Smooth muscle cell (in vitro differentiated cells): ENCODE measurements at regions not wholly inside any gene's neighbourhood (a gene's known extent, or its start where the extent isn't known, plus 50 kb on each side); places are given as distances from the start of the nearest gene placed in this dataset.
"Not testable (repeated sequence)": the region's sequence is repeated elsewhere in the genome, so short reads cannot be mapped to it uniquely, and the experiment has no call there.

Source experiments
- DNase-seq: peaks from one replicate; lab custom pipeline; 2025; ENCODE audit not compliant: unreplicated experiment; lab: John Stamatoyannopoulos, UW
- H2AFZ ChIP-seq: fragments of 200-600 bp; sonication (generic); 2 replicates; pipeline ENCODE4 v1.6.0; 2016; ENCODE audit warnings: antibody characterized with exemption, low read depth, mild to moderate bottlenecking
- H3F3A ChIP-seq: fragments of 200-600 bp; sonication (generic); 2 replicates; pipeline ENCODE4 v1.6.0; 2017; ENCODE audit warnings: antibody characterized with exemption, low read depth
- H3K27ac ChIP-seq: fragments of 200-600 bp; sonication (generic); 2 replicates; pipeline ENCODE4 v1.5.1; 2016; ENCODE audit warnings: low read depth, mild to moderate bottlenecking
- H3K27me3 ChIP-seq: fragments of 200-600 bp; sonication (generic); 2 replicates; pipeline ENCODE4 v1.6.1; 2016; ENCODE audit warnings: low read depth, mild to moderate bottlenecking
- H3K36me3 ChIP-seq: fragments of 200-600 bp; sonication (generic); 2 replicates; pipeline ENCODE4 v1.5.1; 2016; ENCODE audit warnings: low read depth
- H3K4me1 ChIP-seq: fragments of 200-600 bp; sonication (generic); 2 replicates; pipeline ENCODE4 v1.5.1; 2016; ENCODE audit warnings: low read depth
- H3K4me2 ChIP-seq: fragments of 200-600 bp; sonication (generic); 2 replicates; pipeline ENCODE4 v1.6.0; 2016; ENCODE audit warnings: mild to moderate bottlenecking
- H3K4me3 ChIP-seq: fragments of 200-600 bp; sonication (generic); 2 replicates; pipeline ENCODE4 v1.5.1; 2016; ENCODE audit warnings: mild to moderate bottlenecking
- H3K79me2 ChIP-seq: fragments of 200-600 bp; sonication (generic); 2 replicates; pipeline ENCODE4 v1.6.0; 2016; ENCODE audit warnings: low read depth, mild to moderate bottlenecking
- H3K9ac ChIP-seq: fragments of 200-600 bp; sonication (generic); 2 replicates; pipeline ENCODE4 v1.6.0; 2016; ENCODE audit warnings: low read depth
- H3K9me3 ChIP-seq: fragments of 200-600 bp; sonication (generic); replicated peaks from 2 replicates; pipeline ENCODE4 v1.5.1; 2016; ENCODE audit warnings: low read depth
- H4K20me1 ChIP-seq: fragments of 200-600 bp; sonication (generic); 2 replicates; pipeline ENCODE4 v1.6.0; 2016; ENCODE audit warnings: low read depth
- WGBS: methylation state at CpG from one replicate; pipeline ENCODE4 v1.1.7; 2016; ENCODE audit warnings: low lambda C conversion rate; 5-methylcytosine and 5-hydroxymethylcytosine counted together
- TF ChIP-seq, protein P1 (sequence below): fragments of 200-600 bp; sonication (generic); IDR thresholded peaks from 2 replicates; pipeline ENCODE4 v1.5.1; 2017; ENCODE audit warnings: borderline replicate concordance, mild to moderate bottlenecking, antibody characterized with exemption; ENCODE audit not compliant: insufficient read depth, poor library complexity, severe bottlenecking

- H3K79me2 ChIP-seq = no peaks in the 10 kb centered on the region
- H3K4me3 ChIP-seq = no peak overlapping the region
- 93% methylated on average over 2 of the region's 2 CpGs for WGBS
- H3K36me3 ChIP-seq = no peaks in the 10 kb centered on the region
- no peaks in the 10 kb centered on the region for H3F3A ChIP-seq
- no peaks in the 10 kb centered on the region for H3K27me3 ChIP-seq
- no peaks in the 10 kb centered on the region for H4K20me1 ChIP-seq
- no peak for DNase-seq
- H3K4me2 ChIP-seq = no peak overlapping the region
- H3K9me3 ChIP-seq = no peaks in the 10 kb centered on the region
- TF ChIP-seq, protein P1, sequence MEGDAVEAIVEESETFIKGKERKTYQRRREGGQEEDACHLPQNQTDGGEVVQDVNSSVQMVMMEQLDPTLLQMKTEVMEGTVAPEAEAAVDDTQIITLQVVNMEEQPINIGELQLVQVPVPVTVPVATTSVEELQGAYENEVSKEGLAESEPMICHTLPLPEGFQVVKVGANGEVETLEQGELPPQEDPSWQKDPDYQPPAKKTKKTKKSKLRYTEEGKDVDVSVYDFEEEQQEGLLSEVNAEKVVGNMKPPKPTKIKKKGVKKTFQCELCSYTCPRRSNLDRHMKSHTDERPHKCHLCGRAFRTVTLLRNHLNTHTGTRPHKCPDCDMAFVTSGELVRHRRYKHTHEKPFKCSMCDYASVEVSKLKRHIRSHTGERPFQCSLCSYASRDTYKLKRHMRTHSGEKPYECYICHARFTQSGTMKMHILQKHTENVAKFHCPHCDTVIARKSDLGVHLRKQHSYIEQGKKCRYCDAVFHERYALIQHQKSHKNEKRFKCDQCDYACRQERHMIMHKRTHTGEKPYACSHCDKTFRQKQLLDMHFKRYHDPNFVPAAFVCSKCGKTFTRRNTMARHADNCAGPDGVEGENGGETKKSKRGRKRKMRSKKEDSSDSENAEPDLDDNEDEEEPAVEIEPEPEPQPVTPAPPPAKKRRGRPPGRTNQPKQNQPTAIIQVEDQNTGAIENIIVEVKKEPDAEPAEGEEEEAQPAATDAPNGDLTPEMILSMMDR = no peak
- no peak overlapping the region for H3K27ac ChIP-seq
- H3K4me1 ChIP-seq = peaks cover 7% of the 10 kb centered on the region
- no peak overlapping the region for H3K9ac ChIP-seq
- no peak overlapping the region for H2AFZ ChIP-seq
These were observed 677.5 kb downstream of the RAPGEF2 start for GRCh38 chr4:159780196-159780922.

DNA sequence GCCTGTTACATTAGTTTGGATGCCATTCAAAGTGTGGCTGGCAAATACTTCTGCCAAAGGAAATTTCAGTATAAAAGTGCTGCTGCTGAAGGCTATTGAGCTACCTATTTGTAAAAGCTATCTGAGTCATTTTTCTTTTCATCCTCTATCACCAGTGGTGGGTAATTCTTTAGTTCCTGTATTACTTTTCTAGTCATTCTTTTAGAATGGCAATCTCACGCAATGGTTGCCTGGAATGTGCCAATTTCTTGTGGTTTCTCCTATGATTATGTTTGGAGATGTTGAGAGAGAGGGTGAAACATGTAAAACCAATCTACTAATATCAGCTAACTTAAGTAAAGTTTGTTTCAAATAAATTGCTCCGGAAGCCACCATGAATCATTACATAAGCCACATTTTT lies 685.0 kb downstream of the RAPGEF2 start:
- Histone ChIP-seq H3K9ac (no peak overlapping the region), H2AFZ (no peak overlapping the region), H3K4me1 (no peaks in the 10 kb centered on the region), H3K27me3 (no peaks in the 10 kb centered on the region), H4K20me1 (no peaks in the 10 kb centered on the region), H3K36me3 (no peaks in the 10 kb centered on the region), H3K9me3 (no peaks in the 10 kb centered on the region), H3K27ac (no peak overlapping the region), H3K4me3 (no peak overlapping the region), H3K4me2 (no peak overlapping the region), H3K79me2 (no peaks in the 10 kb centered on the region), H3F3A (no peaks in the 10 kb centered on the region)
- no peak for DNase-seq
- WGBS = 78% methylated on average over 2 of the region's 2 CpGs
- TF ChIP-seq, protein P1 = no peak

- no peaks in the 10 kb centered on the region for H3F3A ChIP-seq
- no peak for DNase-seq
- H3K9ac ChIP-seq = no peak overlapping the region
- no peaks in the 10 kb centered on the region for H4K20me1 ChIP-seq
- no peaks in the 10 kb centered on the region for H3K27me3 ChIP-seq
- 55% methylated on average over 3 of the region's 3 CpGs for WGBS
- H2AFZ ChIP-seq = no peak overlapping the region
- H3K27ac ChIP-seq = no peak overlapping the region
- H3K4me2 ChIP-seq = no peak overlapping the region
- TF ChIP-seq, protein P1 = no peak
- H3K36me3 ChIP-seq = no peaks in the 10 kb centered on the region
- H3K4me3 ChIP-seq = no peak overlapping the region
- H3K79me2 ChIP-seq = no peaks in the 10 kb centered on the region
- H3K9me3 ChIP-seq = no peaks in the 10 kb centered on the region
- H3K4me1 ChIP-seq = no peaks in the 10 kb centered on the region
These were observed 688.5 kb downstream of the RAPGEF2 start for GRCh38 chr4:159791334-159791733.

- H2AFZ ChIP-seq, H3K9ac ChIP-seq, H4K20me1 ChIP-seq, H3K9me3 ChIP-seq, H3F3A ChIP-seq, H3K4me2 ChIP-seq, H3K27ac ChIP-seq, H3K4me3 ChIP-seq, H3K4me1 ChIP-seq, H3K27me3 ChIP-seq, H3K79me2 ChIP-seq, DNase-seq, H3K36me3 ChIP-seq: not testable (repeated sequence)
- 87% methylated on average over 12 of the region's 12 CpGs for WGBS
These were observed 701.7 kb downstream of the RAPGEF2 start for GRCh38 chr4:159804592-159804991.
